ENCODE measurements at regions not wholly inside any gene's neighbourhood (a gene's known extent, or its start where the extent isn't known, plus 50 kb on each side); places are given as distances from the start of the nearest gene placed in this dataset.

DNA sequence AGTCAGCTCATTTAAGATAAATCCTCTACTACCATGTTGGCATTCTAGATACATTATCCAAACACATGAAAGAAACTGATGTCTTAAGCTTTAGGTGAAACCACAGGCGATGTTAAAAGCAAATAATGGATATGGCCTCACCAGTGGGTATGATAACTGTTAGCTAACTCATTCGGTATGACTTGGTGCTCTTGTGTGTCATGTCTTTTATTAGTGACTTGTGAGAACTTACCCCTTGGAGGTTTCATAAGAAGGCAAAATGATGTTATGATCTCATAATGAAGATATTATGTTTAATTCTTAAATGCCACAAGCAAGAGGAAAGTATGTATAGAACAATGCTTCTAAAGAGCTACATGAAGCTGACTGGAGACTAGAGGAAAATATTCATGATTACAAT is 1227.0 kb downstream of the EFNA5 start:
- no peak for TF ChIP-seq ARNTL (CRISPR knock-in tag; IDR thresholded peaks at IDR 0.05; ENCODE audit: borderline replicate concordance, low read depth)
- TF ChIP-seq SNAI2 (CRISPR knock-in tag; IDR thresholded peaks at IDR 0.05), result no peak
- no peak for TF ChIP-seq RARB (CRISPR knock-in tag; IDR thresholded peaks at IDR 0.05)
- no peak for TF ChIP-seq ESRRG (CRISPR knock-in tag; IDR thresholded peaks at IDR 0.05)
- no peak for TF ChIP-seq POU6F1 (CRISPR knock-in tag; IDR thresholded peaks at IDR 0.05; ENCODE audit: borderline replicate concordance, low read depth)
- TF ChIP-seq, protein P1, sequence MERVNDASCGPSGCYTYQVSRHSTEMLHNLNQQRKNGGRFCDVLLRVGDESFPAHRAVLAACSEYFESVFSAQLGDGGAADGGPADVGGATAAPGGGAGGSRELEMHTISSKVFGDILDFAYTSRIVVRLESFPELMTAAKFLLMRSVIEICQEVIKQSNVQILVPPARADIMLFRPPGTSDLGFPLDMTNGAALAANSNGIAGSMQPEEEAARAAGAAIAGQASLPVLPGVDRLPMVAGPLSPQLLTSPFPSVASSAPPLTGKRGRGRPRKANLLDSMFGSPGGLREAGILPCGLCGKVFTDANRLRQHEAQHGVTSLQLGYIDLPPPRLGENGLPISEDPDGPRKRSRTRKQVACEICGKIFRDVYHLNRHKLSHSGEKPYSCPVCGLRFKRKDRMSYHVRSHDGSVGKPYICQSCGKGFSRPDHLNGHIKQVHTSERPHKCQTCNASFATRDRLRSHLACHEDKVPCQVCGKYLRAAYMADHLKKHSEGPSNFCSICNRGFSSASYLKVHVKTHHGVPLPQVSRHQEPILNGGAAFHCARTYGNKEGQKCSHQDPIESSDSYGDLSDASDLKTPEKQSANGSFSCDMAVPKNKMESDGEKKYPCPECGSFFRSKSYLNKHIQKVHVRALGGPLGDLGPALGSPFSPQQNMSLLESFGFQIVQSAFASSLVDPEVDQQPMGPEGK (CRISPR knock-in tag; IDR thresholded peaks at IDR 0.05; ENCODE audit: borderline replicate concordance), result no peak
- TF ChIP-seq ZFP3 (CRISPR knock-in tag; IDR thresholded peaks at IDR 0.05), result no peak
- TF ChIP-seq BACH2 (CRISPR knock-in tag; IDR thresholded peaks at IDR 0.05; ENCODE audit: borderline replicate concordance), result no peak
- no peak for TF ChIP-seq CREB5 (CRISPR knock-in tag; IDR thresholded peaks at IDR 0.05; ENCODE audit: low read depth)
- TF ChIP-seq, protein P2, sequence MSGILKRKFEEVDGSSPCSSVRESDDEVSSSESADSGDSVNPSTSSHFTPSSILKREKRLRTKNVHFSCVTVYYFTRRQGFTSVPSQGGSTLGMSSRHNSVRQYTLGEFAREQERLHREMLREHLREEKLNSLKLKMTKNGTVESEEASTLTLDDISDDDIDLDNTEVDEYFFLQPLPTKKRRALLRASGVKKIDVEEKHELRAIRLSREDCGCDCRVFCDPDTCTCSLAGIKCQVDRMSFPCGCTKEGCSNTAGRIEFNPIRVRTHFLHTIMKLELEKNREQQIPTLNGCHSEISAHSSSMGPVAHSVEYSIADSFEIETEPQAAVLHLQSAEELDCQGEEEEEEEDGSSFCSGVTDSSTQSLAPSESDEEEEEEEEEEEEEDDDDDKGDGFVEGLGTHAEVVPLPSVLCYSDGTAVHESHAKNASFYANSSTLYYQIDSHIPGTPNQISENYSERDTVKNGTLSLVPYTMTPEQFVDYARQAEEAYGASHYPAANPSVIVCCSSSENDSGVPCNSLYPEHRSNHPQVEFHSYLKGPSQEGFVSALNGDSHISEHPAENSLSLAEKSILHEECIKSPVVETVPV (CRISPR knock-in tag; IDR thresholded peaks at IDR 0.05), result no peak
- no peak for TF ChIP-seq OSR1 (CRISPR knock-in tag; IDR thresholded peaks at IDR 0.05)
- no peak for TF ChIP-seq CSDC2 (CRISPR knock-in tag; IDR thresholded peaks at IDR 0.05)
